Astrocyte (in vitro differentiated cells and primary cell): ENCODE measurements at regions not wholly inside any gene's neighbourhood (a gene's known extent, or its start where the extent isn't known, plus 50 kb on each side); places are given as distances from the start of the nearest gene placed in this dataset.

Experiments used
- CTCF ChIP-seq: IDR thresholded peaks from 2 replicates; pipeline ENCODE4 v1.5.1; 2011; ENCODE audit warnings: low read depth, mild to moderate bottlenecking, inconsistent platforms, low read length, moderate library complexity; ENCODE audit not compliant: insufficient read depth
- EZH2 ChIP-seq: IDR thresholded peaks from 2 replicates; pipeline ENCODE4 v1.6.1; 2012; ENCODE audit warnings: mild to moderate bottlenecking, low read length, inconsistent platforms; ENCODE audit not compliant: insufficient read depth

DNA sequence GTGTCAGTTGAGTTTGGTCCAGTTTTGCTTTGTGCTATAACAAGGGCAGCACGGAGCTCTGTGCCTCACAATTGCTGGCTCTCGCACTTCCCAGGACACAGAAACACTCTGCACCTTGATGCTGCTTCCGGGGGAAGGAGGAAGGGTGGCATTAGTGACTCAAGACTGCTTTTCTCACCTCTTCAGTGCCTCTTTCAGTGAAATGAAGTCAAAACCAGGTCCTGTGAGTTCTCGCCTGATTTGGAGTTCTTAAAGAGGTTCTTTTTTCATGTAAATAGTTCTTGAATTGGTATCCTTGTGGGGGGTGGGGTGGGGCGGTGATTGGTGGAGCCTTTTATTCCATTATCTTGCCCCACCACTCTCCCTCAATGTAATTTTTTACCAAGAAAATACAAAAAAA lies 91.5 kb upstream of the MYT1L start:
- no peak for TF ChIP-seq CTCF
- TF ChIP-seq EZH2, result no peak
